HepG2 (cell line): ENCODE measurements at regions not wholly inside any gene's neighbourhood (a gene's known extent, or its start where the extent isn't known, plus 50 kb on each side); places are given as distances from the start of the nearest gene placed in this dataset.

Experiments used
- FOXK2 ChIP-seq: fragments of 450-650 bp; IDR thresholded peaks from 2 replicates; pipeline ENCODE4 v1.6.1; 2016
- IRX3 ChIP-seq: sonication (generic); formaldehyde crosslinking; IDR thresholded peaks from 2 replicates; pipeline ENCODE4 v1.8.1; 2023; ENCODE audit warnings: mild to moderate bottlenecking, low read depth, missing genetic modification reagents, borderline replicate concordance
- MIER2 ChIP-seq: IDR thresholded peaks from 2 replicates; pipeline ENCODE4 v1.6.1; 2016; ENCODE audit warnings: missing biosample characterization, missing genetic modification reagents
- SIX1 ChIP-seq: sonication (generic); formaldehyde crosslinking; IDR thresholded peaks from 2 replicates; pipeline ENCODE4 v1.4.0; 2020; ENCODE audit warnings: missing genetic modification reagents, borderline replicate concordance
- SUZ12 ChIP-seq: fragments of 150-350 bp; IDR thresholded peaks from 2 replicates; pipeline ENCODE4 v1.6.1; 2014; ENCODE audit warnings: low read depth, low read length
- ZBTB10 ChIP-seq: sonication (generic); formaldehyde crosslinking; IDR thresholded peaks from 2 replicates; pipeline ENCODE4 v1.4.0; 2020; ENCODE audit warnings: missing genetic modification reagents, borderline replicate concordance
- ZMAT5 ChIP-seq: sonication (generic); formaldehyde crosslinking; IDR thresholded peaks from 2 replicates; pipeline ENCODE4 v1.5.0; 2020; ENCODE audit warnings: mild to moderate bottlenecking, low read depth, missing genetic modification reagents, borderline replicate concordance
- ZNF251 ChIP-seq: sonication (generic); formaldehyde crosslinking; IDR thresholded peaks from 2 replicates; pipeline ENCODE4 v1.9.0; 2021; ENCODE audit warnings: mild to moderate bottlenecking, missing genetic modification reagents
- ZNF672 ChIP-seq: sonication (generic); formaldehyde crosslinking; IDR thresholded peaks from 2 replicates; pipeline ENCODE4 v1.8.1; 2022; ENCODE audit warnings: missing genetic modification reagents
- ZNF713 ChIP-seq: sonication (generic); formaldehyde crosslinking; IDR thresholded peaks from 2 replicates; pipeline ENCODE4 v1.4.0; 2020; ENCODE audit warnings: mild to moderate bottlenecking, missing genetic modification reagents
- ZNF75D ChIP-seq: sonication (generic); formaldehyde crosslinking; IDR thresholded peaks from 2 replicates; pipeline ENCODE4 v1.8.1; 2023; ENCODE audit warnings: missing genetic modification reagents, mild to moderate bottlenecking, borderline replicate concordance
- TF ChIP-seq, protein P1 (sequence below): IDR thresholded peaks from 2 replicates; pipeline ENCODE4 v1.6.1; 2016; ENCODE audit warnings: low read depth, missing genetic modification reagents, missing compliant biosample characterization
- TF ChIP-seq, protein P2 (sequence below): sonication (generic); formaldehyde crosslinking; IDR thresholded peaks from one replicate; pipeline ENCODE4 v1.5.1; 2020; ENCODE audit warnings: mild to moderate bottlenecking, missing genetic modification reagents; ENCODE audit errors: not compliant biosample characterization

- peak; percentile 98 for TF ChIP-seq ZBTB10 (CRISPR knock-in tag)
- TF ChIP-seq, protein P1, sequence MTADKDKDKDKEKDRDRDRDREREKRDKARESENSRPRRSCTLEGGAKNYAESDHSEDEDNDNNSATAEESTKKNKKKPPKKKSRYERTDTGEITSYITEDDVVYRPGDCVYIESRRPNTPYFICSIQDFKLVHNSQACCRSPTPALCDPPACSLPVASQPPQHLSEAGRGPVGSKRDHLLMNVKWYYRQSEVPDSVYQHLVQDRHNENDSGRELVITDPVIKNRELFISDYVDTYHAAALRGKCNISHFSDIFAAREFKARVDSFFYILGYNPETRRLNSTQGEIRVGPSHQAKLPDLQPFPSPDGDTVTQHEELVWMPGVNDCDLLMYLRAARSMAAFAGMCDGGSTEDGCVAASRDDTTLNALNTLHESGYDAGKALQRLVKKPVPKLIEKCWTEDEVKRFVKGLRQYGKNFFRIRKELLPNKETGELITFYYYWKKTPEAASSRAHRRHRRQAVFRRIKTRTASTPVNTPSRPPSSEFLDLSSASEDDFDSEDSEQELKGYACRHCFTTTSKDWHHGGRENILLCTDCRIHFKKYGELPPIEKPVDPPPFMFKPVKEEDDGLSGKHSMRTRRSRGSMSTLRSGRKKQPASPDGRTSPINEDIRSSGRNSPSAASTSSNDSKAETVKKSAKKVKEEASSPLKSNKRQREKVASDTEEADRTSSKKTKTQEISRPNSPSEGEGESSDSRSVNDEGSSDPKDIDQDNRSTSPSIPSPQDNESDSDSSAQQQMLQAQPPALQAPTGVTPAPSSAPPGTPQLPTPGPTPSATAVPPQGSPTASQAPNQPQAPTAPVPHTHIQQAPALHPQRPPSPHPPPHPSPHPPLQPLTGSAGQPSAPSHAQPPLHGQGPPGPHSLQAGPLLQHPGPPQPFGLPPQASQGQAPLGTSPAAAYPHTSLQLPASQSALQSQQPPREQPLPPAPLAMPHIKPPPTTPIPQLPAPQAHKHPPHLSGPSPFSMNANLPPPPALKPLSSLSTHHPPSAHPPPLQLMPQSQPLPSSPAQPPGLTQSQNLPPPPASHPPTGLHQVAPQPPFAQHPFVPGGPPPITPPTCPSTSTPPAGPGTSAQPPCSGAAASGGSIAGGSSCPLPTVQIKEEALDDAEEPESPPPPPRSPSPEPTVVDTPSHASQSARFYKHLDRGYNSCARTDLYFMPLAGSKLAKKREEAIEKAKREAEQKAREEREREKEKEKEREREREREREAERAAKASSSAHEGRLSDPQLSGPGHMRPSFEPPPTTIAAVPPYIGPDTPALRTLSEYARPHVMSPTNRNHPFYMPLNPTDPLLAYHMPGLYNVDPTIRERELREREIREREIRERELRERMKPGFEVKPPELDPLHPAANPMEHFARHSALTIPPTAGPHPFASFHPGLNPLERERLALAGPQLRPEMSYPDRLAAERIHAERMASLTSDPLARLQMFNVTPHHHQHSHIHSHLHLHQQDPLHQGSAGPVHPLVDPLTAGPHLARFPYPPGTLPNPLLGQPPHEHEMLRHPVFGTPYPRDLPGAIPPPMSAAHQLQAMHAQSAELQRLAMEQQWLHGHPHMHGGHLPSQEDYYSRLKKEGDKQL (CRISPR knock-in tag): peak; percentile 83; the same call in 1 of the 2 replicates
- no peak for TF ChIP-seq ZNF672 (CRISPR knock-in tag)
- TF ChIP-seq ZMAT5: no peak
- no peak for TF ChIP-seq ZNF713
- no peak for TF ChIP-seq ZNF251 (CRISPR knock-in tag)
- TF ChIP-seq, protein P2, sequence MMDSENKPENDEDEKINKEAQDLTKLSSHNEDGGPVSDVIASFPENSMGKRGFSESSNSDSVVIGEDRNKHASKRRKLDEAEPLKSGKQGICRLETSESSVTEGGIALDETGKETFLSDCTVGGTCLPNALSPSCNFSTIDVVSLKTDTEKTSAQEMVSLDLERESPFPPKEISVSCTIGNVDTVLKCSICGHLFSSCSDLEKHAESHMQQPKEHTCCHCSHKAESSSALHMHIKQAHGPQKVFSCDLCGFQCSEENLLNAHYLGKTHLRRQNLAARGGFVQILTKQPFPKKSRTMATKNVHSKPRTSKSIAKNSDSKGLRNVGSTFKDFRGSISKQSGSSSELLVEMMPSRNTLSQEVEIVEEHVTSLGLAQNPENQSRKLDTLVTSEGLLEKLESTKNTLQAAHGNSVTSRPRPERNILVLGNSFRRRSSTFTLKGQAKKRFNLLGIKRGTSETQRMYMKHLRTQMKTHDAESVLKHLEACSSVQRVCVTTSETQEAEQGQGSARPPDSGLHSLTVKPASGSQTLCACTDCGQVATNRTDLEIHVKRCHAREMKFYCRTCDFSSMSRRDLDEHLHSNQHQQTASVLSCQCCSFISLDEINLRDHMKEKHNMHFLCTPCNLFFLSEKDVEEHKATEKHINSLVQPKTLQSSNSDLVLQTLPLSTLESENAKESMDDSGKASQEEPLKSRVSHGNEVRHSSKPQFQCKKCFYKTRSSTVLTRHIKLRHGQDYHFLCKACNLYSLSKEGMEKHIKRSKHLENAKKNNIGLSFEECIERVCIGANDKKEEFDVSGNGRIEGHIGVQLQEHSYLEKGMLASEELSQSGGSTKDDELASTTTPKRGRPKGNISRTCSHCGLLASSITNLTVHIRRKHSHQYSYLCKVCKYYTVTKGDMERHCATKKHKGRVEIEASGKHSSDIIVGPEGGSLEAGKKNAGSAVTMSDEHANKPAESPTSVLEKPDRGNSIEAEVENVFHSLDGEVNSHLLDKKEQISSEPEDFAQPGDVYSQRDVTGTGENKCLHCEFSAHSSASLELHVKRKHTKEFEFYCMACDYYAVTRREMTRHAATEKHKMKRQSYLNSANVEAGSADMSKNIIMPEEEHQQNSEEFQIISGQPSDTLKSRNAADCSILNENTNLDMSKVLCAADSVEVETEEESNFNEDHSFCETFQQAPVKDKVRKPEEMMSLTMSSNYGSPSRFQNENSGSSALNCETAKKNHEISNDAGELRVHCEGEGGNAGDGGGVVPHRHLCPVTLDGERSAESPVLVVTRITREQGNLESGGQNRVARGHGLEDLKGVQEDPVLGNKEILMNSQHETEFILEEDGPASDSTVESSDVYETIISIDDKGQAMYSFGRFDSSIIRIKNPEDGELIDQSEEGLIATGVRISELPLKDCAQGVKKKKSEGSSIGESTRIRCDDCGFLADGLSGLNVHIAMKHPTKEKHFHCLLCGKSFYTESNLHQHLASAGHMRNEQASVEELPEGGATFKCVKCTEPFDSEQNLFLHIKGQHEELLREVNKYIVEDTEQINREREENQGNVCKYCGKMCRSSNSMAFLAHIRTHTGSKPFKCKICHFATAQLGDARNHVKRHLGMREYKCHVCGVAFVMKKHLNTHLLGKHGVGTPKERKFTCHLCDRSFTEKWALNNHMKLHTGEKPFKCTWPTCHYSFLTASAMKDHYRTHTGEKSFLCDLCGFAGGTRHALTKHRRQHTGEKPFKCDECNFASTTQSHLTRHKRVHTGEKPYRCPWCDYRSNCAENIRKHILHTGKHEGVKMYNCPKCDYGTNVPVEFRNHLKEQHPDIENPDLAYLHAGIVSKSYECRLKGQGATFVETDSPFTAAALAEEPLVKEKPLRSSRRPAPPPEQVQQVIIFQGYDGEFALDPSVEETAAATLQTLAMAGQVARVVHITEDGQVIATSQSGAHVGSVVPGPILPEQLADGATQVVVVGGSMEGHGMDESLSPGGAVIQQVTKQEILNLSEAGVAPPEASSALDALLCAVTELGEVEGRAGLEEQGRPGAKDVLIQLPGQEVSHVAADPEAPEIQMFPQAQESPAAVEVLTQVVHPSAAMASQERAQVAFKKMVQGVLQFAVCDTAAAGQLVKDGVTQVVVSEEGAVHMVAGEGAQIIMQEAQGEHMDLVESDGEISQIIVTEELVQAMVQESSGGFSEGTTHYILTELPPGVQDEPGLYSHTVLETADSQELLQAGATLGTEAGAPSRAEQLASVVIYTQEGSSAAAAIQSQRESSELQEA (CRISPR knock-in tag): no peak
- peak; percentile 91 for TF ChIP-seq SIX1 (CRISPR knock-in tag)
- peak; percentile 76; the same call in 1 of the 2 replicates for TF ChIP-seq MIER2
- no peak for TF ChIP-seq ZNF75D
- TF ChIP-seq IRX3 (CRISPR knock-in tag): peak; percentile 82; the same call in 1 of the 2 replicates
- TF ChIP-seq FOXK2: peak; percentile 99
- TF ChIP-seq SUZ12: no peak
Observed at GRCh38 chr6:110554966-110555460, 78.6 kb upstream of the SLC22A16 start (continued).
